SK-MEL-5 (cell line): ENCODE measurements at regions not wholly inside any gene's neighbourhood (a gene's known extent, or its start where the extent isn't known, plus 50 kb on each side); places are given as distances from the start of the nearest gene placed in this dataset.

Source experiments
- DNase-seq: peaks from one replicate; pipeline ENCODE4 v3.0.0-alpha.2; 2016; ENCODE audit warnings: low read depth, low spot score
- in situ Hi-C: cut with HindIII; loops from 2 replicates; pipeline ENCODE4 v1.10.0; 2016; ENCODE audit warnings: low sequenced_read_pairs, high pct_unique_total_duplicates, low pct_unique_long_range_greater_than_20kb

GRCh38 chr11:116426761-116427160, 346.0 kb downstream of the BUD13 start:
- in situ Hi-C loops, result no loop called here
- no peak for DNase-seq

- no peak for DNase-seq
- in situ Hi-C loops, result no loop called here
These were observed 348.0 kb downstream of the BUD13 start for GRCh38 chr11:116424615-116425261.

- no peak for DNase-seq
- in situ Hi-C loops, result no loop called here
These were observed 349.7 kb downstream of the BUD13 start for GRCh38 chr11:116422956-116423600.

DNA sequence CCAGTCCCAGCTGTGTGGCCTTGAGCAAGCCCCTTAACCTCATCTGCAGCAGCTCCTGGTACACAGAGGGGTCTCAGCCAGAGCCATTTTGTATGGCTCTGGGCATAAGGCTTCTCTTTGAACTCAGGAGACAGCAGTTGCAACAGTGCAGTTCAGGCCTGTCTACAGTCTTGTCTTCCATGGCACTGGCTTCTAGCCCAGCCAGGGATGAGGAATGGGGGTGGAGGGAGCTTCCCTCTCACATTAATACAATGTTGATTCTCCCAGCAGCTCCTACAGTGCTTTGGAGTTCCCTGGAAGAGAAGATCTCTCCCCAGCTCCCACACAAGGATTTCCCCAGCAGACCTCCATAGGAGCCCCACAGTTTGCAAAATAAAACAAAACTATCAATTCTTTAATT, 350.2 kb downstream of the BUD13 start:
- in situ Hi-C loops, result no loop called here
- no peak for DNase-seq

- in situ Hi-C loops, result no loop called here
- DNase-seq, result no peak
These were observed 351.1 kb downstream of the BUD13 start for GRCh38 chr11:116421529-116422185.

GRCh38 chr11:116420770-116421528, 351.8 kb downstream of the BUD13 start:
- DNase-seq, result no peak
- in situ Hi-C loops, result no loop called here

GRCh38 chr11:116420030-116420429, 352.8 kb downstream of the BUD13 start:
- in situ Hi-C loops, result no loop called here
- no peak for DNase-seq

- in situ Hi-C loops, result no loop called here
- DNase-seq, result no peak
These were observed 354.3 kb downstream of the BUD13 start for GRCh38 chr11:116418388-116419041.

DNA sequence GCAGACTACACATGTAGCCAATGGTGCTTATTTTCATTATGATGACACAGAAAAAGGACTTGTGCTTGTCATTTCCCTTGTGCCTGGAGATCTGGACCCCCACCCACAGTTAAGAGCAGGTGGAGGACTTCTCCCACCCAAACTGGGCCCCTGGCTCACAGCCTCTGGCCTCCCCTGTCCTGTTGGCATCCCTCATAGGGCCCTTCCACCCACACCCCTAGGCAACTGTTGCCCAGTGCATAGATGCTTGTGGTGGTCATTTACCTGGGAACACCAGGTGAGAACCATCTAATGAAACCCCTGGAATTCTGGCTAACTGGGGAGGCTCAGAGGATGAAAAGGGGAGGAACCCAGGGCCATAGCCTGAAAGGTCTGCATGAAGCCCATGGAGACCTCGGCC, 355.9 kb downstream of the BUD13 start:
- in situ Hi-C loops, result no loop called here
- DNase-seq, result no peak

DNA sequence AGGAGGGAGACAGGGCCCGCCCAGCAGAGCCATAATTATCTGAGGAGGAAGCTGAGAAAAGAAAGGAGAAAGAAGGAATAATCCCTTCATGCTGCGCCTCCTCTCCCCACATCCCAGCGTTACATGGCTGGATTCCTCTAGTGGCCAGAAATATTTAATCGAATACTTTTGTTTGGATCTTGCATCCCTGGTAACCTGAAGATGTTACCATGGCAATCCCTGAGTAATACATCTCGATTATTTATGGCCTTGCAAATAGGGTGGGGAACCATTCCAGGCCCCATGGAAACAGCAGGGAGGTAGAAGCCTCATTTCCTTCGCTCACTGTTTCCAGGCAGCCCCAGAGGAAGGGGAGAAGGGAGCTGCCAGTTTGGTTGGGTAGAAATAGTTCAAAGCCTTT, 357.7 kb downstream of the BUD13 start:
- no peak for DNase-seq
- in situ Hi-C loops, result no loop called here

DNA sequence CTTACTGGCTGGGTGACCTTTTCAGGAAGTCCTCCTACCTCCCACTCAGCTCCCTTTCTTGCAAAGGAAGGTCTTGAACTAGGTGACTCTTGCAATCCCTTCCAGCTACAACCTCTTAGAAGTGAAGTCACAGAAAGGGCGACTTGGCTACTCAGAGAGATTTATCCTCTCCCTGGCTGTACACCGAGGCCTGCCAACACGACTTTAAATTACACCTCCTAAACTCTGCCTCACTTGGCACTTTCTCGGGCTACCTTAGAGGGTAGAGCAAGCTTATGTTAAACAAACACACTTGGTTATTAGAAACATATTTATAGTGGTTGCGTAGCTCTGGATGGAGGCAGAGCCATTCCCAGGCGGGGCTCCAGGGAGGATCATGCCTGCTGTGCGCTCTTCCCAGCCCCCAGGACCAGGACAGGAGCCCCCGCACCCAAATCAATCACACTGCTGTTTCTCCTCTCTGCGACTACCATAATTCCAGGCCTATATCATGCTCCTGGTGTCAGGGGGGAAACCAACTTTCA, 358.4 kb downstream of the BUD13 start:
- DNase-seq, result no peak
- in situ Hi-C loops, result no loop called here

GRCh38 chr11:116413301-116414242, 359.2 kb downstream of the BUD13 start:
- in situ Hi-C loops, result no loop called here
- DNase-seq, result no peak

- DNase-seq, result no peak
These were observed 360.5 kb downstream of the BUD13 start for GRCh38 chr11:116412118-116412889.

GRCh38 chr11:116409238-116409637, 363.5 kb downstream of the BUD13 start:
- no peak for DNase-seq
- in situ Hi-C loops, result no loop called here

More at GRCh38 chr11:116412118-116412889, 360.5 kb downstream of the BUD13 start:
- in situ Hi-C loops, result no loop called here

DNA sequence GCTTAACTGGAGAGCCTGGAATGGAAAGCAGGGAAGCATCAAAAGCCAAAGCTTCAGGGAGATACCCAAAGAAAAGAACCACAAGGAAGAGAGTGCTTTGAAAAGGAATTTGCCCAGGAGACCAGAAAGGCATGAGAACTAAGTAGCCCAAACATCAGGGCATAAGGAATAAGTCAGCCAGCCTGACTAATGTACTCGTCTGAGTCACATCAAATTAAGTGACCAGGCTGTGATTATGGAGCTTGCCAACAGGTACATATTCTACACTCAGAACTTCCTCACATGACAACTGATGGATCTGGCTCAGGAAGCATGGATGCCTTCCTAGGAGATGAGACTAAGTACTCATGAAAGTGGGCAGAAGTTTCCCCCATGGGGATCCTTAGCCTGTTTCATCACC, 366.7 kb downstream of the BUD13 start:
- no peak for DNase-seq

DNA sequence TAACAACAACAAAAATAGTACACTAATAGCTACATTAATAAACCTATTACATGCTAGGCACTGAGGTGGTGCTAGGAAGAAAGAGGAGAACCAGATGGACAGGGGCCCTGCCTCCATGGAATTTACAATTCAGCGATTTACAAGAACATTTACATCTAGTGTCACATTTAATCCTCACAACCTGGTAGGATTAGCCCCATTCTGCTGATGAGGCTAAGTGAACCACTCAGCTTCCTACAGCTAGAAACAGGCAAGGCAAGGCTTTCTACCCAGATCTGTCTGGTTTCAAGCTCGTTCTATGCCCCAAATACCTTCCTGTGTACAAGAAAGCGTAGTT, 368.4 kb downstream of the BUD13 start:
- DNase-seq, result no peak
- in situ Hi-C loops, result no loop called here

More for the DNA sequence above, 366.7 kb downstream of the BUD13 start:
- in situ Hi-C loops, result no loop called here
